Tibial artery (tissue), 4 donors: ENCODE measurements at regions not wholly inside any gene's neighbourhood (a gene's known extent, or its start where the extent isn't known, plus 50 kb on each side); places are given as distances from the start of the nearest gene placed in this dataset.

Experiments used
- DNase-seq, 2 donors: peaks; one replicate each; pipeline ENCODE4 v3.0.0-alpha.2; 2019
- H3K27ac ChIP-seq, 2 donors: fragments of 200-600 bp; sonication (generic) in 1 of 2; 1 replicate in 1 of 2; 2 replicates in 1 of 2; pipeline ENCODE4 v1.5.1; 2018 to 2019; ENCODE audit warnings: mild to moderate bottlenecking in 1 of 2
- H3K27me3 ChIP-seq, 2 donors: fragments of 200-600 bp; sonication (generic) in 1 of 2; one replicate each; pipeline versions ENCODE4 v1.5.1 to v1.6.0; 2016 to 2019
- H3K36me3 ChIP-seq, 3 donors: fragments of 200-600 bp; sonication (generic) in 2 of 3; one replicate each; pipeline ENCODE4 v1.5.1; 2016 to 2019; ENCODE audit warnings: mild to moderate bottlenecking in 2 of 3
- H3K4me1 ChIP-seq, 4 donors: fragments of 200-600 bp; sonication (generic) in 2 of 4; 1 replicate in 3 of 4; 2 replicates in 1 of 4; pipeline ENCODE4 v1.5.1; 2016 to 2019
- H3K4me3 ChIP-seq, 2 donors: fragments of 200-600 bp; sonication (generic) in 1 of 2; 1 replicate in 1 of 2; 2 replicates in 1 of 2; pipeline ENCODE4 v1.5.1; 2018 to 2019; ENCODE audit warnings: mild to moderate bottlenecking in 2 of 2
- H3K9me3 ChIP-seq, 3 donors: fragments of 200-600 bp; sonication (generic) in 1 of 3; one replicate each; pipeline ENCODE4 v1.5.1; 2016 to 2019
- intact Hi-C: fragments of 100-400 bp; cut with DNase I; formaldehyde crosslinking; loops from one replicate; pipeline ENCODE4 v1.15.0; 2023; ENCODE audit warnings: low total_unique reads
- TF ChIP-seq, protein P1 (sequence below), 2 experiments: fragments of 200-600 bp in 1 of 2; fragments of 450-650 bp in 1 of 2; IDR thresholded peaks; one replicate each; pipeline ENCODE4 v1.5.1; 2017 to 2019; ENCODE audit warnings: antibody characterized with exemption in 2 of 2, mild to moderate bottlenecking in 1 of 2, moderate library complexity in 1 of 2

DNA sequence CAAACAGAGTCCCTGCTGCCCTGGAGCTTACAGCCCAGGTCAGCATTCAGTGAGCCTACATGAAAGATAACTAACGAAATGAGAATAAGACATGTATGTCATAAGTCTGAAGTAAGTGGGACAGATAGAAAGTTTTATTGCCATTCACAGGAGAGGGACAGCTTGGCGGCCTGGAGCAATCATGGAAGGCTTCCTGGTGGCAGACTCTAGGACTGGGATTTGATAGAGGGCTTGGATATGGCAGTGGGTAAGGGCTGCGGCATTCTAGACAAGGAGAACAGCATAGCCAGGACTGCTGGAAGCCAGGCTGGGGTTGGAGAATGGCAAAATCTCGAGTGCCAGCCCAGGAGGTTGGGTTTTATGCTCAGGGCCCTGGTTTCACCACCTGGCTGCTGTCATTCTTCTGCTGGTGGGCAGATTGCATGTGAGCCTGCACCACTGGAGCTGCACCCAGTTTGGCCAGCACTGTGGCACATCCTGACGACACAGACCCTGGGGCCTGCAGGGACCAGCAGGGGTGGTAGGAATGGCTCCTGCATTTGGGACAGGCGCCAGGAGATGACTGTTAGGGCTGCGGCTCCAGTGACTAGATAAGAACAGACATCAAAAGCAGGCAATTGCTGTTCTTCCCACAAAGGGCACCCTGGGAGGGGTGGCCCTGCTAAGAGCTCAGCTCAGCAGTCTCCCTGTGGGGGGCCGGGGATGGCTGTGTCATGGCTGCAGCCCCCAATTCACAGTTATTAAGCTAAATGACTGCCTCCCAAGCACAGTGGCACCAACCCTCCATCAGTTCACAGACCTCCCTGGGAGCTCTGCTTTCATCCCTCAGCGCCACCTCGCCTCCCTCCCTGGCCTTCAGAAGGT lies 161.1 kb downstream of the RPS24 start:
- H3K27ac ChIP-seq: no peak overlapping the region
- no peaks in the 10 kb centered on the region for H3K4me1 ChIP-seq
- DNase-seq: no peak
- H3K4me3 ChIP-seq: no peak overlapping the region
- no peaks in the 10 kb centered on the region for H3K27me3 ChIP-seq
- peaks cover 0 to 9% (median 0%) of the 10 kb centered on the region in 3 donors for H3K9me3 ChIP-seq
- TF ChIP-seq, protein P1, sequence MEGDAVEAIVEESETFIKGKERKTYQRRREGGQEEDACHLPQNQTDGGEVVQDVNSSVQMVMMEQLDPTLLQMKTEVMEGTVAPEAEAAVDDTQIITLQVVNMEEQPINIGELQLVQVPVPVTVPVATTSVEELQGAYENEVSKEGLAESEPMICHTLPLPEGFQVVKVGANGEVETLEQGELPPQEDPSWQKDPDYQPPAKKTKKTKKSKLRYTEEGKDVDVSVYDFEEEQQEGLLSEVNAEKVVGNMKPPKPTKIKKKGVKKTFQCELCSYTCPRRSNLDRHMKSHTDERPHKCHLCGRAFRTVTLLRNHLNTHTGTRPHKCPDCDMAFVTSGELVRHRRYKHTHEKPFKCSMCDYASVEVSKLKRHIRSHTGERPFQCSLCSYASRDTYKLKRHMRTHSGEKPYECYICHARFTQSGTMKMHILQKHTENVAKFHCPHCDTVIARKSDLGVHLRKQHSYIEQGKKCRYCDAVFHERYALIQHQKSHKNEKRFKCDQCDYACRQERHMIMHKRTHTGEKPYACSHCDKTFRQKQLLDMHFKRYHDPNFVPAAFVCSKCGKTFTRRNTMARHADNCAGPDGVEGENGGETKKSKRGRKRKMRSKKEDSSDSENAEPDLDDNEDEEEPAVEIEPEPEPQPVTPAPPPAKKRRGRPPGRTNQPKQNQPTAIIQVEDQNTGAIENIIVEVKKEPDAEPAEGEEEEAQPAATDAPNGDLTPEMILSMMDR (IDR thresholded peaks at IDR 0.05): no peak
- intact Hi-C loops: no loop called here
- H3K36me3 ChIP-seq: no peaks in the 10 kb centered on the region

DNA sequence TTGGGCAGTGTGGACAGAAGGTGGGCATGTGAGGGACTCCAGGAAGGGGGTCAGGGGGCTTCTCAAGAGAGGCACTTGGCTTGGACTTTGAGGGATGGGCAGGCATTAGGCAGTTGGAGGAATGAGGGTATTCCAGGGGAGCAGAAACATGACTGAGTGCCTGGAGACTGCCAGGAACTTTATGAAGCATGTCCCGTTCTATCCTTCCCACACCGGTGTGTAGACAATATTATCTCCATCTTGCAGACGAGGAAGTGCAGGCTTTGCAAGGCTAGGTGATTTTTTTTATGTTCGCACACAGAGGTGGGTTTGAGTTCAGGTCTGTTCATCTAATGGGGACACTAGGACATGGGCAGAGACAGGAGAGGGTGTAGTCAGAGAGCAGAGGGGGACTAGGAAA lies 162.7 kb downstream of the RPS24 start:
- Histone ChIP-seq H3K27me3 (no peaks in the 10 kb centered on the region), H3K9me3 (peaks cover 0 to 9% (median 0%) of the 10 kb centered on the region in 3 donors), H3K27ac (no peak overlapping the region), H3K36me3 (no peaks in the 10 kb centered on the region), H3K4me1 (no peaks in the 10 kb centered on the region), H3K4me3 (no peak overlapping the region)
- intact Hi-C loops: no loop called here
- TF ChIP-seq, protein P1 (IDR thresholded peaks at IDR 0.05): no peak
- no peak for DNase-seq

DNA sequence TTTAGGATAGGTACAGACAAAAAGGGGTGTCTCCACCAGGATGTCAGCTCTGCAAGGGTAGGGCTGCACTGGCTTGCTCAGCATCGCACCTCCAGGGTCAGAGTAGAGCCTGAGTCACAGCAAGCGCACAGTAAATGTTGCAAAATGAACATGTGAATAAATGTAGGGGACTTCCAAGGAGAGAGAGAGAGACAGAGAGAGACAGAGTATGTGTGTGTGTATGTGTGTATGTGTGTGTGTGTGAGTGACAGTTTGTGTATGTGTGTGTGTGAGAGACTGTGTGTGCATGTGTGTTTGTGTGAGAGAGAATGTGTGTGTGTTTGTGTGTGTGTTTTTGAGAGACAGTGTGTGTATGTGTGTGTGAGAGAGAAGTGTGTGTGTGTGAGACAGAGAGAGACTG lies 163.3 kb downstream of the RPS24 start:
- Histone ChIP-seq H3K27ac (no peak overlapping the region), H3K4me3 (no peak overlapping the region), H3K27me3 (no peaks in the 10 kb centered on the region), H3K9me3 (peaks cover 0 to 9% (median 0%) of the 10 kb centered on the region in 3 donors), H3K36me3 (no peaks in the 10 kb centered on the region), H3K4me1 (no peaks in the 10 kb centered on the region)
- no peak for DNase-seq
- TF ChIP-seq, protein P1 (IDR thresholded peaks at IDR 0.05): no peak
- intact Hi-C loops: no loop called here

DNA sequence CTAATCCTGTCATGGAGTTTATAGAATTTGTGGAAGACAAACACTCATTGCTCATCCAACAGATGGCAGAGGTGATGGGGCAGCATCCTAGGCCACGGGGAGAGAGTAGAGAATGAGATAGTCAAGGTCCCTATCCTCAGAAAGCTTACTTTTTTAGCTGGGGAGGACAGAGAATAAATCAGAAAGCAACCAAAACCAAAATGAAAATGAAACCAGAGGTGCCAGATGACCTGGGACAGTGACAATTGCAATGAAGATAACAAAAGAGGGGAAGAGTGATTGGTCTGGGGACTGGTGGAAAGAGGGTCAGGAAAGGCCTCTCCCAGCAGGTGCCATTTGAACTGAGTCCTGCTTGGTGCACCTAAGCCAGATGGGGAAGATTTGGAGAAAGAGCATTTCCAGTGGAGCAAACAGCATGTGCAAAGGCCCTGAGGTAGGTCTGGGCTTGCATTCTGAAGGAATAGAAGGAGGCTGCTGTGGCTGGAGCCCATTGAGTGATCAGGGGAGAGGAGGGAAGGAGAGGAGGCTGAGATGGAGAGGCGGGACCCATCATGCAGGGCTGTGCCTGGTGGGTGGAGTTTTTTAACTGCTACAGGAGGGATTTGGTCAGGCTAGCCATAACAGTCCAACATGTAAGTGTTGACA lies 164.1 kb downstream of the RPS24 start:
- Histone ChIP-seq H3K9me3 (peaks cover 0 to 9% (median 0%) of the 10 kb centered on the region in 3 donors), H3K27me3 (no peaks in the 10 kb centered on the region), H3K4me1 (no peaks in the 10 kb centered on the region), H3K4me3 (no peak overlapping the region), H3K27ac (no peak overlapping the region), H3K36me3 (no peaks in the 10 kb centered on the region)
- intact Hi-C loops: no loop called here
- DNase-seq: no peak
- TF ChIP-seq, protein P1 (IDR thresholded peaks at IDR 0.05): no peak

DNA sequence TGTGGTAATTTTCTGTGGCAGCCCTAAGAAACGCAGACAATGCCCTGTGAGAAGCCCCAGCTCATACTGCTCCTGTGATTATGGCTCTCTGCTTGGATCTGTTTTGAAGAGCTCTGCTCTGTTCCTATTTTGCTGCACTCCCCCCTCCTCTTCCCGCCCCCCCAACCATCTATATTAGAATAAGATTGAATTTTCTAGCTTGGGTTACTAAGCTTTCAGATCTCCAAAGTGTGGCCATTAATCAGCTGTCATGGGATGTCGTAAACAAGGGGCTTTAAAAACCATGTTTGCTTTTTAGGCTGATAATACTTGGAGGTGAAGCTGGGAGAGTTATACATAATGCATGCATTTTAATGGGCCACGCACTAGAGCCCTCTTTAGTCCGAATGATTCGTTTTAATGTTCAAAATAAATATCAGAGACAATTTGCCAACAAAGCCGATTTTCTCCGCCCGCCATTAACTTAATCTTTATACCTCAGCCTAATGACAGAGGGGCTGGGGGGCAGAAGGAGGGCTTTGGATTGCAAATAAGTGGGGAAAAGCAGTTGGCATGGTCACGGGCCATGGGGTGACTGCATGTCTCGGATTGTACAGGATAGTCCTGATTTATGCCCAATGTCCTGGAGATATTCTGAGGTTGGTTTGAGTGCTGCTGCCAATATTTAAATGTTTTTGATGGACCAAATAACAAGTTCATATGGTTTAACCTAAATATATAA lies 165.5 kb downstream of the RPS24 start:
- H3K27ac ChIP-seq: no peak overlapping the region
- peaks cover 0 to 7% (median 4%) of the 10 kb centered on the region in 4 donors for H3K4me1 ChIP-seq
- no peak for DNase-seq
- H3K9me3 ChIP-seq: no peaks in the 10 kb centered on the region
- H3K4me3 ChIP-seq: no peak overlapping the region
- intact Hi-C loops: no loop called here
- H3K27me3 ChIP-seq: no peaks in the 10 kb centered on the region
- TF ChIP-seq, protein P1 (IDR thresholded peaks at IDR 0.05): no peak
- H3K36me3 ChIP-seq: no peaks in the 10 kb centered on the region
